Testis (tissue), 2 donors: ENCODE measurements at regions not wholly inside any gene's neighbourhood (a gene's known extent, or its start where the extent isn't known, plus 50 kb on each side); places are given as distances from the start of the nearest gene placed in this dataset.

Source experiments
- DNase-seq: peaks from one replicate; pipeline ENCODE4 v3.0.0-alpha.2; 2019
- H3K27ac ChIP-seq, 2 donors: fragments of 200-600 bp; sonication (generic); one replicate each; pipeline ENCODE4 v1.5.1; 2019
- H3K27me3 ChIP-seq: fragments of 200-600 bp; sonication (generic); one replicate; pipeline ENCODE4 v1.5.1; 2019
- H3K36me3 ChIP-seq: fragments of 200-600 bp; sonication (generic); one replicate; pipeline ENCODE4 v1.5.1; 2017; ENCODE audit warnings: low read depth; ENCODE audit errors: missing control alignments
- H3K4me1 ChIP-seq: fragments of 200-600 bp; sonication (generic); one replicate; pipeline ENCODE4 v1.5.1; 2019
- H3K4me3 ChIP-seq, 2 donors: fragments of 200-600 bp; sonication (generic); one replicate each; pipeline ENCODE4 v1.5.1; 2017 to 2019
- H3K9me3 ChIP-seq: fragments of 200-600 bp; sonication (generic); one replicate; pipeline ENCODE4 v1.5.1; 2017
- POLR2A ChIP-seq: fragments of 450-650 bp; IDR thresholded peaks from one replicate; pipeline ENCODE4 v1.6.1; 2017; ENCODE audit warnings: antibody characterized with exemption, mild to moderate bottlenecking, moderate library complexity
- WGBS, 2 donors: methylation state at CpG; one replicate each; pipeline ENCODE4 v1.1.5; 2018; 5-methylcytosine and 5-hydroxymethylcytosine counted together
- intact Hi-C: fragments of 100-400 bp; cut with DNase I; formaldehyde crosslinking; loops from one replicate; pipeline ENCODE4 v1.15.1; 2023; ENCODE audit warnings: low total_unique reads
- TF ChIP-seq, protein P1 (sequence below), 3 experiments: fragments of 450-650 bp in 2 of 3; fragments of 200-600 bp in 1 of 3; sonication (generic) in 1 of 3; IDR thresholded peaks; one replicate each; pipeline ENCODE4 v1.5.1; 2016 to 2019; ENCODE audit warnings: antibody characterized with exemption in 3 of 3, mild to moderate bottlenecking in 2 of 3, moderate library complexity in 1 of 3

DNA sequence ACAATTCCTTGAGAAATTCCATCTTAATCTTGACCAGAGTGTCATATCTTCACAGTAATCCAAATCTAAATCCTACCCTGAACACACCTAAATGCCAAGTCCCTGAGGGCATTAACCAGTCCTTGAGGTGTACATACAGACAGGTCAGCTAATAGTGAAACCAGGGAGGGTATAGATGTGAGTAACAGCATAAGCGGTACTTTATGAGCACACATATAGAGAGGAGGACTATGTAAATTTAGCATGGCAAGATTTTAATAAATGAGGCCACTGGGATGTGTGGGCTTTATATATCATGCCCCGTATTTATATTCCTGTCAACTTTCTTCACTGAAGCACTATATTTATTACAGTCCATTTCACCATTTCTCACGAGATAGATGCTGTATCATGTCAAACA lies 80.2 kb downstream of the GP2 start:
- H3K9me3 ChIP-seq: no peaks in the 10 kb centered on the region
- WGBS, 2 donors: 75% methylated on average over 3 of the region's 3 CpGs

DNA sequence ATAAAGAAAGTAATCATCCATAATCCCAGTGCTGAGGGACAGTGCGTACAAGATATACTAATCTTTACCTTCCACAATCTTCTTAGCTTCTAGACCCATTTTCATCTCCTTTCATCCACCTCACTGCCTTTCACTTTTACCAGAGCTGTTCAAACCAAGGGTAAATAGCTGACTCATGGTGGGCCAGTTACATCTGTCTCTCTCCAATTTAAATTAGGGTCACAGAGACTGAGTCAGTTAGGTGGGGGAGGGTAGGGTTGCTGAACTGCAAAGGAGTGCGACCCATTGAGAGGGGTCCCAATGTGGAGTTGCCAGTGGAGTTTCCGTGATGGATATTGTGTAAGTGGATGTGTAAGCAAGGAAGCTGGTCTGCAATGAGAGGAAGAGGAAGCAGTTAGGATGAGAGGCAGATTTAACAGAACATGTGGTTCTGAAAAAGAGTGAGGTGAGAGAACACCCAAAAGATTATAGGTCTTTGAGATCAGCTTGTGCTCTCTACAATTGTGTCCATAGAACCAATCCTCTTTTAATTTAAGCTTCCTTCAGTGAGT lies 83.5 kb downstream of the GP2 start:
- Histone ChIP-seq H3K36me3 (no peaks in the 10 kb centered on the region), H3K4me1 (no peaks in the 10 kb centered on the region), H3K9me3 (no peaks in the 10 kb centered on the region), H3K4me3 (no peak overlapping the region), H3K27ac (no peak overlapping the region), H3K27me3 (no peaks in the 10 kb centered on the region)
- DNase-seq: no peak
- intact Hi-C loops: no loop called here
- TF ChIP-seq, protein P1, sequence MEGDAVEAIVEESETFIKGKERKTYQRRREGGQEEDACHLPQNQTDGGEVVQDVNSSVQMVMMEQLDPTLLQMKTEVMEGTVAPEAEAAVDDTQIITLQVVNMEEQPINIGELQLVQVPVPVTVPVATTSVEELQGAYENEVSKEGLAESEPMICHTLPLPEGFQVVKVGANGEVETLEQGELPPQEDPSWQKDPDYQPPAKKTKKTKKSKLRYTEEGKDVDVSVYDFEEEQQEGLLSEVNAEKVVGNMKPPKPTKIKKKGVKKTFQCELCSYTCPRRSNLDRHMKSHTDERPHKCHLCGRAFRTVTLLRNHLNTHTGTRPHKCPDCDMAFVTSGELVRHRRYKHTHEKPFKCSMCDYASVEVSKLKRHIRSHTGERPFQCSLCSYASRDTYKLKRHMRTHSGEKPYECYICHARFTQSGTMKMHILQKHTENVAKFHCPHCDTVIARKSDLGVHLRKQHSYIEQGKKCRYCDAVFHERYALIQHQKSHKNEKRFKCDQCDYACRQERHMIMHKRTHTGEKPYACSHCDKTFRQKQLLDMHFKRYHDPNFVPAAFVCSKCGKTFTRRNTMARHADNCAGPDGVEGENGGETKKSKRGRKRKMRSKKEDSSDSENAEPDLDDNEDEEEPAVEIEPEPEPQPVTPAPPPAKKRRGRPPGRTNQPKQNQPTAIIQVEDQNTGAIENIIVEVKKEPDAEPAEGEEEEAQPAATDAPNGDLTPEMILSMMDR (IDR thresholded peaks at IDR 0.05): no peak
- no peak for TF ChIP-seq POLR2A
- WGBS, 2 donors: 53 to 56% methylated on average over 3 of the region's 3 CpGs

More for the DNA sequence above, 80.2 kb downstream of the GP2 start:
- intact Hi-C loops: no loop called here
- TF ChIP-seq, protein P1 (IDR thresholded peaks at IDR 0.05): no peak
- TF ChIP-seq POLR2A: no peak
- H3K4me3 ChIP-seq: no peak overlapping the region
- no peaks in the 10 kb centered on the region for H3K36me3 ChIP-seq
- H3K27me3 ChIP-seq: no peaks in the 10 kb centered on the region
- no peaks in the 10 kb centered on the region for H3K4me1 ChIP-seq
- DNase-seq: no peak
- no peak overlapping the region for H3K27ac ChIP-seq

DNA sequence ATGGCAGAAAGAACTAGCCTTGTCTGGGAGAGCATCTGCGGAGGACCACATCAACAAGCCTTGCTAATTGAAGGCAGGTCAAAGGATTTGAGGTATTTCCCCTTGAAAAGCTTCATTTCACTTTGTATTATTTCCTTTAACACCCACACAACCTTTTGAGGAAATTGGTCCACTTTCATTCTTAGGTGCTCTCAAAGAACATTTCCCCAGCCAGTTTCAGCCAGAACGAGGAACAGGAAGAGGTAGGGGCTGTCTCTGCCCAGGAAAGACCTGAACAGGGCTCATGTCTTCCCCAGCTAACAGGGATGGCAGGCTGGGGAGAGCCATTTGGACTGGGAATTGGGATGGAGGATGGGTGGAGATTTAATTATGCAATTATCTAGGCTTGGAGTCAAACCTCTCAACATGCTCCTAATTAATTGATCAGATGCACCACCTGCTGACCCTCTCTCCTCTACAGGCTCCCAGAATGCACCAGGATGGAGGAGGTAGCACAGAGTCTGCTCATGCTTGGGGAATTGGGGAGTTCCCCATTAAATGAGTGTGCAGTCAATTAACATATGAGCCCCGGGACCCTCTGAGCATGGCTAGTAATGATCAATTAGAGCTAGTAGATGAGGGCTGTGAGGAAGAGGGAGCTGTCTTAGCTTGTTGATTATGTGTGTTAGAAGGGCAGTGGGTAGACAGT lies 84.6 kb downstream of the GP2 start:
- no peak for DNase-seq
- intact Hi-C loops: no loop called here

DNA sequence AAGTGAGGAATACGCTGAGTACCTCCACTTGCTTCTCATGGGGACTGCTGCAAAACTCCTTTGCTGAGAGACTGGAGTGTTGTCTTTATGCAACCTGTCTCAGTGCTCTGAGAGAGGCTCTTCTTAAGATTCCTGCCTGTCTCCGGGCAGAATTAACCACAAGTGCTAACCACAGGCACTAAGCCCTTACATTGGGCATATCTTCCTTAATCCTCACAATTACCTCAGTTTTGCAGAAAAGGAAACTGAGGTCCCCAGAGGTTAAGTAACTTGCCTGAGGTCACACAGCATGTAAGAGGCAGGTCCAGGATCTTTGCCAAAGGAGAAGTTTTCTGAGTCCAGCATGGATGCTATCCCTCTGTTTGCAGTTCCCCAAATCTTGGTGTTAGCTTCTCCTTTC lies 86.0 kb downstream of the GP2 start:
- H3K9me3 ChIP-seq: no peaks in the 10 kb centered on the region
- no peaks in the 10 kb centered on the region for H3K27me3 ChIP-seq
- no peak overlapping the region for H3K4me3 ChIP-seq
- H3K4me1 ChIP-seq: no peaks in the 10 kb centered on the region
- no peak for TF ChIP-seq POLR2A
- TF ChIP-seq, protein P1 (IDR thresholded peaks at IDR 0.05): no peak
- DNase-seq: no peak
- no peaks in the 10 kb centered on the region for H3K36me3 ChIP-seq
- H3K27ac ChIP-seq: no peak overlapping the region
- intact Hi-C loops: no loop called here
- whole genome bisulfite sequencing, 2 donors: 57 to 76% methylated on average over 2 of the region's 2 CpGs

More for the DNA sequence above, 84.6 kb downstream of the GP2 start:
- no peaks in the 10 kb centered on the region for H3K9me3 ChIP-seq
- no peak overlapping the region for H3K4me3 ChIP-seq
- no peak overlapping the region for H3K27ac ChIP-seq
- H3K36me3 ChIP-seq: no peaks in the 10 kb centered on the region
- H3K27me3 ChIP-seq: no peaks in the 10 kb centered on the region
- WGBS, 2 donors: 73 to 76% methylated on average over 3 of the region's 3 CpGs
- TF ChIP-seq, protein P1 (IDR thresholded peaks at IDR 0.05): no peak
- TF ChIP-seq POLR2A: no peak
- no peaks in the 10 kb centered on the region for H3K4me1 ChIP-seq
